GM12872 (cell line): ENCODE measurements at regions not wholly inside any gene's neighbourhood (a gene's known extent, or its start where the extent isn't known, plus 50 kb on each side); places are given as distances from the start of the nearest gene placed in this dataset.

ENCODE experiments used
- TF ChIP-seq, protein P1 (sequence below): IDR thresholded peaks from 3 replicates; pipeline ENCODE4 v1.5.1; 2011; ENCODE audit warnings: low read depth, mild to moderate bottlenecking, low read length, moderate library complexity; ENCODE audit not compliant: insufficient read depth

DNA sequence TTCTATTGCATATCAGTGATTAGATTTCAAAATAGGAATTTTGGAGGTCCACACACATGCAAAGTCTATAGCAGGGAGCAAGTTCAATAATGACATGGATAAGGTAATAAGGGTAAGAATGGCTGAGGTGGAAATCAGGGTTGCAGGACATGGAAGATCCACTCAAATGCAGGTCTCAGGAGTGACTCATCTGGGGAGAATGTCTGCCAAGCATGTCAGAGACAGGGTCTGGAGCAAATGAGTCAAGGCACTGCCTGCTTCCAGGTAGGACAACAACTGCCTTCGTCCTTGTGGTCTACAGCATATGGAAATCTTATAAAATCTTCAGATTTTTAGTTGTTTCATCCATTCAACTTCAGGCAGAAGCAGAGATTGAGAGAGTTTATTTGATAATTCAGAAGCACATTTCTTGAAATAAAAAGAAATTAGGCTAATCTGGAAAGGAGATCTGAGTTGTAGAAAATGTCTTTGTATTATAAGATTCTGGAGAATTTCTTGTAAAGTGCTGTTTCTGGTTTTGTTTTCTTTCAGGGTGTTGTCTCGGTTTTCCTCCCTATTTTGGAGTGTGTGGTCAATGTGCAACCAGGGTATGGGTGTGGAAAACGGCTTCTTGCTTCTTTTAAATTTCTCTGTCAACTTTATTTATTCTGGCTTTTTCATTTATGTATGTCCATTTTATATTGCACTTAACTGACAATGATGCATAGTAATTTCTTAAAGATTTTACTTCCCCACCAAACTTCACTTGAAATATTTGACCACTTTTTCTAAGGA, 748.8 kb downstream of the LIG4 start:
- TF ChIP-seq, protein P1, sequence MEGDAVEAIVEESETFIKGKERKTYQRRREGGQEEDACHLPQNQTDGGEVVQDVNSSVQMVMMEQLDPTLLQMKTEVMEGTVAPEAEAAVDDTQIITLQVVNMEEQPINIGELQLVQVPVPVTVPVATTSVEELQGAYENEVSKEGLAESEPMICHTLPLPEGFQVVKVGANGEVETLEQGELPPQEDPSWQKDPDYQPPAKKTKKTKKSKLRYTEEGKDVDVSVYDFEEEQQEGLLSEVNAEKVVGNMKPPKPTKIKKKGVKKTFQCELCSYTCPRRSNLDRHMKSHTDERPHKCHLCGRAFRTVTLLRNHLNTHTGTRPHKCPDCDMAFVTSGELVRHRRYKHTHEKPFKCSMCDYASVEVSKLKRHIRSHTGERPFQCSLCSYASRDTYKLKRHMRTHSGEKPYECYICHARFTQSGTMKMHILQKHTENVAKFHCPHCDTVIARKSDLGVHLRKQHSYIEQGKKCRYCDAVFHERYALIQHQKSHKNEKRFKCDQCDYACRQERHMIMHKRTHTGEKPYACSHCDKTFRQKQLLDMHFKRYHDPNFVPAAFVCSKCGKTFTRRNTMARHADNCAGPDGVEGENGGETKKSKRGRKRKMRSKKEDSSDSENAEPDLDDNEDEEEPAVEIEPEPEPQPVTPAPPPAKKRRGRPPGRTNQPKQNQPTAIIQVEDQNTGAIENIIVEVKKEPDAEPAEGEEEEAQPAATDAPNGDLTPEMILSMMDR: no peak

DNA sequence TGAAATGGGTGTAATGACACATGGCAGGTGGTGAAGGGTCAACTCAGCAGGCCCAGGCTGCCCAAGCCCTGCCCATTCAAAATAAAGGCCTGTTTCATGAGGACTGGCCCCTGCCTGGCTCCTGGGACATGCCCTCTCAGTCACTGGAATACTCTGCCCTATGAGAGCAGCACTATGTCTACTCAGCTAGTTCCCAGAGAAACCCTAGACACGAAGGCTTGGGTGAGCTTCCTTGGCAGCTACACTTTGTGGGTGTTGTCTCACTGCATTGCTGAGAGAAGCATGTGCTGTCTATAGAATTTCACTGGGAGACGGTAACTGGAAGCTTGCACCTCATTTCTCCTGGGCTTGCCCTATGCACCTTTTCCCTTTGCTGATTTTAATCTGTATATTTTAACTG, 752.8 kb downstream of the LIG4 start:
- TF ChIP-seq, protein P1: no peak

DNA sequence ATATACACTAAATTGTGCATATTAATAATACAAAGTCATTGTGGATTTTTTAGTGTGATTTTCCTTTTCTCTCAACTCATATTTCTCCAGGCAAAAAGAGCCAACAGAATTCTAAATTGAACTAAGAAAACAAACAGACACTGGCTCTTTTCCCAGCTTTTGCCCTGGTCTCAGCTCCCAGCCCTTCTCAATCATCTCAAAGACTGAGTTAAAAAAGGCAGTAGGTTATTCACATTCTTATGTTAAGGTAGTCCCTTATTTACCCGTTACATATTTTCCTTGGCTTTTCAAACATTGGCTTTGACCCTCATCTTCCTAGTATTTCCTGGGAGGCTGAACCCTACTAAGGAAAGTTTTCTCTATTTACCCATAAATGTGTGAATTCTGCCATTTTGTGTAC, 753.6 kb downstream of the LIG4 start:
- TF ChIP-seq, protein P1: no peak

DNA sequence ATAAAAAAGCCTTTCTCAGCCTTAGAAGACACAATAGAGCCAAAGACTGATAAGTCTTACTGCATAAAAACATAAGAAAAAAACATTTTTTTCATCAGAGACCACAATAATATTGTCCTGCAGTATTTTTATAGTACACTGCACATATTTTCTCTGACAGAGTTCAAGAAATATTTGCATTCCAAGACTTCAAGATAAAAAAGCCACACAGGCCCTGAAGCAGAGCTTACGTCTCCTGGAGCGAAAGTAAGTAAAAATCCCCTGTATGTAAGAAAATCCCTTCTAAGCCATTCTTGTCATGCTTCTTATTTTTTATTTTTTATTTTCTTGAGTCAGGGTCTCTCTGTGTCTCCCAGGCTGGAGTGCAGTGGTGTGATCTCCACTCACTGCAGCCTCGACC, 755.9 kb downstream of the LIG4 start:
- TF ChIP-seq, protein P1: no peak

DNA sequence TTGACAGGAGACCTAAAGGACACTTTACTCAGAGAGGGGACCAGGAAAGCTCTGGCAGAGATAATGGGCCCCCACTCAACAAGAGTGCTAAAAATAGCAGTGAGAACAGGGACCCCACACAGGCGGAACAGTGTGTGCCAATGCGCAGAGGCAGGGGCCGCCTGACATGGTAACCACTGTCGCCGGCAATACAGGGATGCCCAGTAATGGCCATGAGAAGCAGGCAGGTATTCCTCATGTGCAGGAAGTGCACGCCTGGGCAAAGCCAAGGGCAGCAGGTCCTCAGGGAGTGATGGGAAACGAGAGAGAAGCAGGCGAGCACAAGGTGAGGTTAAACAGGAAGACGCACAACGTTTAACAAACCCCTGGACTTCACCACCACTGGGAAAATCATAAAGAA, 757.1 kb downstream of the LIG4 start:
- TF ChIP-seq, protein P1: no peak

DNA sequence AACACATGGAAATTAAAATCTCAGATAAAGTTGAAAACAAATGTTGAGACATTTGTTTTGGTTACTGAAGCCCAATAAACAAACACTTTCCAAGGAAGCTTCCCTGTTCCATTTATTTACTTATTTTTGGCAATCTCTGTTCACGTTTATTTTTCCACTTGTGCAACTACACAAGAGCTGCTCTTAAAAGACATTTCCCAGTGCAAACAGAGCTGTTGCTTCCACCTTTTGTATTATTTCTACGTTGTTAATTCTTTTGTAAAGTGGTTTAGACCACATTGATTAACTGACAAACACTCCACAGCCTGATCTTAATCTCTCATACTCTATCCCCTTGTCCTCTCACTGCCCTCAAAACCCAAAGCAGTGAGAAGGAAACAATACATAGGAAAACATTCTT, 757.6 kb downstream of the LIG4 start:
- TF ChIP-seq, protein P1: no peak

DNA sequence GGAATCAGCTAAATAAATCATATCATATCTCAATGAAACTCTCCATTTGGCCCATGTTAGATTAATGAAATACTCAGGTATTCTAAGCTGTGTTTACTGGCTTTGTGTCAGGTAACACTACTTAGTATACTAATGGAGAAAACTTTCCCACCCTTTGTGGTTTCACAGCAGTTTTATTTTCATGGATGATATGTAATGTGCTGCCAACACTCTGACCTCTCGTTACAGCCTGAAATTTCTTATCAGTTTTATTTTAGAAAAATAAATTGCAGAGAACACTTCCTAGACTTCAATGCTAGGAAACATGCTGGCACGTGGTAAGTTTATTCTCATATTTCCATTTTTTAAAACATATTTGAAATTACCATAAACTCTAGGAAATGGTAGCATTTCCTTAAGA, 758.9 kb downstream of the LIG4 start:
- TF ChIP-seq, protein P1: no peak

DNA sequence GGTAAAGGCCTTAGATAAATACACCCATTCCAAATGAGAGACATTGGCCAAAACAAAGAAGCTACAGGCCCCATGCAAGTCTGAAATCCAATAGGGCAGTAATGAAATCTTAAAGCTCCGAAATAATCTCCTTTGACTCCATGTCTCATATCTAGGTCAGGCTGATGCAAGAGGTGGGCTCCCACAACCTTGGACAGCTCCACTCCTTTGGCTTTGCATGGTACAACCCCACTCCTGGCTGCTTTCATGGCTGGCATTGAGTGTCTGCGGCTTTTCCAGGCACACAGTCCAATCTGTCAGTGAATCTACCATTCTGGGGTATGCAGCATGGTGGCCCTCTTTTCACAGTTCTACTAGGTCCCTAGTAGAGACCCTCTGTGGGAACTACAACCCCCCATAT, 762.5 kb downstream of the LIG4 start:
- TF ChIP-seq, protein P1: no peak
